ENCODE measurements at regions not wholly inside any gene's neighbourhood (a gene's known extent, or its start where the extent isn't known, plus 50 kb on each side); places are given as distances from the start of the nearest gene placed in this dataset.

- no peak for TF ChIP-seq CTCF (conservative IDR thresholded peaks at IDR 0.05; ENCODE audit: control insufficient read depth, insufficient read depth, low read depth, low read length)
- no peak overlapping the region for H3K4me3 ChIP-seq (ENCODE audit: control insufficient read depth, low read depth, low read length)
- no peak for DNase-seq (ENCODE audit: low read depth)
Measured at GRCh38 chr2:52934920-52935640, 832.5 kb upstream of the CHAC2 start.

GRCh38 chr2:52934323-52934898, 833.2 kb upstream of the CHAC2 start:
- H3K4me3 ChIP-seq (ENCODE audit: control insufficient read depth, low read depth, low read length): no peak overlapping the region
- TF ChIP-seq CTCF (conservative IDR thresholded peaks at IDR 0.05; ENCODE audit: control insufficient read depth, insufficient read depth, low read depth, low read length): no peak
- peak; percentile 88 for DNase-seq (ENCODE audit: low read depth)

GRCh38 chr2:52933878-52934277, 833.7 kb upstream of the CHAC2 start:
- peak; percentile 5 for DNase-seq (ENCODE audit: low read depth)
- H3K4me3 ChIP-seq (ENCODE audit: control insufficient read depth, low read depth, low read length): no peak overlapping the region
- TF ChIP-seq CTCF (conservative IDR thresholded peaks at IDR 0.05; ENCODE audit: control insufficient read depth, insufficient read depth, low read depth, low read length): no peak

GRCh38 chr2:52931660-52932059, 835.9 kb upstream of the CHAC2 start:
- H3K4me3 ChIP-seq (ENCODE audit: control insufficient read depth, low read depth, low read length): no peak overlapping the region
- DNase-seq (ENCODE audit: low read depth): no peak
- TF ChIP-seq CTCF (conservative IDR thresholded peaks at IDR 0.05; ENCODE audit: control insufficient read depth, insufficient read depth, low read depth, low read length): no peak

GRCh38 chr2:52929412-52929811, 838.2 kb upstream of the CHAC2 start:
- H3K4me3 ChIP-seq (ENCODE audit: control insufficient read depth, low read depth, low read length): no peak overlapping the region
- DNase-seq (ENCODE audit: low read depth): no peak
- no peak for TF ChIP-seq CTCF (conservative IDR thresholded peaks at IDR 0.05; ENCODE audit: control insufficient read depth, insufficient read depth, low read depth, low read length)

- TF ChIP-seq CTCF (conservative IDR thresholded peaks at IDR 0.05; ENCODE audit: control insufficient read depth, insufficient read depth, low read depth, low read length): no peak
- H3K4me3 ChIP-seq (ENCODE audit: control insufficient read depth, low read depth, low read length): no peak overlapping the region
- no peak for DNase-seq (ENCODE audit: low read depth)
Measured at GRCh38 chr2:52919673-52920072, 847.9 kb upstream of the CHAC2 start.
